Posterior vena cava (tissue), 2 donors: ENCODE measurements at regions not wholly inside any gene's neighbourhood (a gene's known extent, or its start where the extent isn't known, plus 50 kb on each side); places are given as distances from the start of the nearest gene placed in this dataset.
A peak's percentile ranks its signal among the peaks of the same experiment; 100 is the strongest.
"Not testable (repeated sequence)": the region's sequence is repeated elsewhere in the genome, so short reads cannot be mapped to it uniquely, and the experiment has no call there.

ENCODE experiments used
- DNase-seq: peaks from one replicate; pipeline ENCODE4 v3.0.0-alpha.2; 2020; ENCODE audit warnings: low spot score
- intact Hi-C, 2 donors: fragments of 100-400 bp; cut with DNase I; formaldehyde crosslinking; loops; one replicate each; pipeline versions ENCODE4 v1.14.1 to v1.14.2; 2022 to 2023
- donor health status: DM: yes; HTN: yes; CAD: no.
- donor health status: DM: yes; HTN: yes; CAD: no.

GRCh38 chr7:81887098-81888090, 117.5 kb upstream of the HGF start:
- intact Hi-C loops, result no loop called here

GRCh38 chr7:81886211-81886764, 116.4 kb upstream of the HGF start:
- intact Hi-C loops, result no loop called here
- no peak for DNase-seq

More at GRCh38 chr7:81887098-81888090, 117.5 kb upstream of the HGF start:
- no peak for DNase-seq

GRCh38 chr7:81884817-81885216, 115.0 kb upstream of the HGF start:
- intact Hi-C loops, result no loop called here
- DNase-seq, result peak; percentile 51

- intact Hi-C loops, result no loop called here
- DNase-seq, result no peak
Measured at GRCh38 chr7:81883801-81884393, 114.0 kb upstream of the HGF start.

- intact Hi-C loops, result no loop called here
- DNase-seq, result no peak
Measured at GRCh38 chr7:81882086-81882485, 112.2 kb upstream of the HGF start.

- intact Hi-C loops, result no loop called here
- DNase-seq, result no peak
Measured at GRCh38 chr7:81877890-81878289, 108.0 kb upstream of the HGF start.

GRCh38 chr7:81873559-81873958, 103.7 kb upstream of the HGF start:
- intact Hi-C loops, result no loop called here
- no peak for DNase-seq

- DNase-seq, result no peak
- intact Hi-C loops, result no loop called here
Measured at GRCh38 chr7:81871606-81872265, 101.9 kb upstream of the HGF start.

GRCh38 chr7:81870608-81871007, 100.8 kb upstream of the HGF start:
- DNase-seq, result no peak
- intact Hi-C loops, result no loop called here

- intact Hi-C loops, result no loop called here
- DNase-seq, result no peak
Measured at GRCh38 chr7:81869670-81870069, 99.8 kb upstream of the HGF start.

- no peak for DNase-seq
- intact Hi-C loops, result no loop called here
Measured at GRCh38 chr7:81865754-81866153, 95.9 kb upstream of the HGF start.

GRCh38 chr7:81859433-81859832, 89.6 kb upstream of the HGF start:
- intact Hi-C loops, result no loop called here
- no peak for DNase-seq

- DNase-seq, intact Hi-C loops: not testable (repeated sequence)
Measured at GRCh38 chr7:81858820-81859219, 89.0 kb upstream of the HGF start.

GRCh38 chr7:81857385-81857784, 87.5 kb upstream of the HGF start:
- intact Hi-C loops, result no loop called here
- DNase-seq, result no peak

GRCh38 chr7:81854518-81854917, 84.7 kb upstream of the HGF start:
- intact Hi-C loops, result no loop called here
- no peak for DNase-seq

- intact Hi-C loops, result no loop called here
- DNase-seq, result no peak
Measured at GRCh38 chr7:81852701-81853100, 82.9 kb upstream of the HGF start.

- DNase-seq, result no peak
- intact Hi-C loops, result no loop called here
Measured at GRCh38 chr7:81851413-81851812, 81.6 kb upstream of the HGF start.

GRCh38 chr7:81846398-81846797, 76.6 kb upstream of the HGF start:
- intact Hi-C loops, result no loop called here
- DNase-seq, result no peak

- intact Hi-C loops, result no loop called here
- no peak for DNase-seq
Measured at GRCh38 chr7:81845744-81846241, 75.9 kb upstream of the HGF start.

- intact Hi-C loops, DNase-seq: not testable (repeated sequence)
Measured at GRCh38 chr7:81843657-81844056, 73.8 kb upstream of the HGF start.
